Kidney (tissue), 13 donors: ENCODE measurements at regions not wholly inside any gene's neighbourhood (a gene's known extent, or its start where the extent isn't known, plus 50 kb on each side); places are given as distances from the start of the nearest gene placed in this dataset.
"Not testable (repeated sequence)": the region's sequence is repeated elsewhere in the genome, so short reads cannot be mapped to it uniquely, and the experiment has no call there.

Source experiments
- DNase-seq, 5 donors: peaks; one replicate each; pipeline ENCODE4 v3.0.0-alpha.2; 2013 to 2020
- FAIRE-seq: peaks from 2 replicates; lab custom pipeline; 2012; peaks lifted over from hg19 to GRCh38; lab: Jason Lieb, UNC
- H3K27ac ChIP-seq, 2 donors: one replicate each; pipeline ENCODE4 v1.7.0; 2013; ENCODE audit warnings: low read depth in 2 of 2, low read length in 2 of 2, inconsistent platforms in 1 of 2
- H3K27me3 ChIP-seq: one replicate; pipeline ENCODE4 v1.7.1; 2013; ENCODE audit warnings: low read length, inconsistent platforms; ENCODE audit not compliant: control insufficient read depth, insufficient read depth
- H3K36me3 ChIP-seq, 3 donors: one replicate each; pipeline versions ENCODE4 v1.7.0 to v1.7.1; 2013; ENCODE audit warnings: low read length in 3 of 3, control low read depth in 1 of 3, inconsistent platforms in 1 of 3; ENCODE audit not compliant: insufficient read depth in 3 of 3, control insufficient read depth in 2 of 3
- H3K4me1 ChIP-seq, 3 donors: one replicate each; pipeline versions ENCODE4 v1.7.0 to v1.7.1; 2013; ENCODE audit warnings: low read length in 3 of 3, inconsistent platforms in 1 of 3, low read depth in 1 of 3; ENCODE audit not compliant: control insufficient read depth in 2 of 3, insufficient read depth in 2 of 3
- H3K4me3 ChIP-seq, 3 donors: one replicate each; pipeline versions ENCODE4 v1.7.0 to v1.8.1; 2013; ENCODE audit warnings: low read length in 3 of 3, control low read depth in 1 of 3, inconsistent platforms in 1 of 3
- H3K9ac ChIP-seq, 3 donors: one replicate each; pipeline versions ENCODE4 v1.7.0 to v1.7.1; 2013; ENCODE audit warnings: low read length in 3 of 3, control low read depth in 1 of 3, inconsistent platforms in 1 of 3
- H3K9me3 ChIP-seq, 3 donors: one replicate each; pipeline versions ENCODE4 v1.7.0 to v1.7.1; 2013; ENCODE audit warnings: low read length in 3 of 3, control low read depth in 1 of 3, inconsistent platforms in 1 of 3; ENCODE audit not compliant: control insufficient read depth in 2 of 3, insufficient read depth in 1 of 3
- CTCF ChIP-seq: IDR thresholded peaks from 3 replicates; pipeline ENCODE4 v1.5.1; 2012; ENCODE audit warnings: mild to moderate bottlenecking, moderate library complexity, borderline replicate concordance; ENCODE audit not compliant: insufficient read depth; ENCODE audit errors: extremely low read depth
- intact Hi-C: fragments of 100-400 bp; cut with DNase I; formaldehyde crosslinking; loops from one replicate; pipeline ENCODE4 v1.11.1; 2022
- donor health status: control.
- donor health status: control.
- donor health status: control.
- donor health status: control.
- donor health status: control.
- donor health status: DM: yes; HTN: yes; CAD: no.
- donor health status: Normal renal cell carcinoma (clear cell type).

GRCh38 chr4:101643186-101643837 is 147.2 kb upstream of the BANK1 start:
- no peak for TF ChIP-seq CTCF
- FAIRE-seq (no peak), DNase-seq (no peak)
- no peaks in the 10 kb centered on the region for H3K9me3 ChIP-seq
- H3K4me1 ChIP-seq, result no peaks in the 10 kb centered on the region
- H3K27ac ChIP-seq, result no peak overlapping the region
- no peaks in the 10 kb centered on the region for H3K27me3 ChIP-seq
- no peak overlapping the region for H3K4me3 ChIP-seq
- intact Hi-C loops, result no loop called here
- no peak overlapping the region for H3K9ac ChIP-seq
- no peaks in the 10 kb centered on the region for H3K36me3 ChIP-seq

- intact Hi-C loops, H3K9me3 ChIP-seq, H3K9ac ChIP-seq, H3K27ac ChIP-seq, H3K36me3 ChIP-seq, FAIRE-seq, H3K4me1 ChIP-seq, DNase-seq, H3K4me3 ChIP-seq, H3K27me3 ChIP-seq: not testable (repeated sequence)
Measured at GRCh38 chr4:101632766-101633165, 157.8 kb upstream of the BANK1 start.

GRCh38 chr4:101630319-101630986 is 160.1 kb upstream of the BANK1 start:
- Histone ChIP-seq H3K4me3 (no peak overlapping the region), H3K27me3 (no peaks in the 10 kb centered on the region), H3K9me3 (no peaks in the 10 kb centered on the region), H3K9ac (no peak overlapping the region), H3K36me3 (no peaks in the 10 kb centered on the region), H3K27ac (no peak overlapping the region), H3K4me1 (no peaks in the 10 kb centered on the region)
- intact Hi-C loops, result no loop called here
- no peak for DNase-seq
- FAIRE-seq, result no peak
- TF ChIP-seq CTCF, result no peak

- FAIRE-seq (no peak), DNase-seq (no peak)
- H3K36me3 ChIP-seq, result no peaks in the 10 kb centered on the region
- no peak overlapping the region for H3K9ac ChIP-seq
- H3K27ac ChIP-seq, result no peak overlapping the region
- intact Hi-C loops, result no loop called here
- H3K4me1 ChIP-seq, result no peaks in the 10 kb centered on the region
- H3K27me3 ChIP-seq, result no peaks in the 10 kb centered on the region
- no peaks in the 10 kb centered on the region for H3K9me3 ChIP-seq
- TF ChIP-seq CTCF, result no peak
- no peak overlapping the region for H3K4me3 ChIP-seq
Measured at GRCh38 chr4:101621120-101621519, 169.4 kb upstream of the BANK1 start.
